ENCODE measurements at regions not wholly inside any gene's neighbourhood (a gene's known extent, or its start where the extent isn't known, plus 50 kb on each side); places are given as distances from the start of the nearest gene placed in this dataset.

DNA sequence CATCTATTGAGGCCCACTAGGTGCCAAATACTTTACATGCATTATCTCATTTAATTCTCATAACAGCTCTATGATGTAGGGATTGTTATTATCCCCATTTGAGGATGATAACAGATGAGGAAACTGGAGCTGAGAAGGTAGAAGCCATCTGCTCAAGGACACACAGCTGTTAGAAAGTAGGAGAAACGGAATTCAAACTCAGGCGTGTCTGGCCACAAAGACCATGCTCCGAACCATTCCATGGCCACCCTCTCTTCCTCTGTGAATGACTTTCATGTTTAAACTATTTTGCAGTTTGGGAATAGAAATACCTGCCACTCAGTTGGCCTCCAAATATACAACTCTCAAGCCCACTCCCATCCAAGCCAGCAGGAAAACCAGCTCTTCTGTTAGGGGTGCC lies 87.6 kb upstream of the ANKRD55 start:
- TF ChIP-seq, protein P1, sequence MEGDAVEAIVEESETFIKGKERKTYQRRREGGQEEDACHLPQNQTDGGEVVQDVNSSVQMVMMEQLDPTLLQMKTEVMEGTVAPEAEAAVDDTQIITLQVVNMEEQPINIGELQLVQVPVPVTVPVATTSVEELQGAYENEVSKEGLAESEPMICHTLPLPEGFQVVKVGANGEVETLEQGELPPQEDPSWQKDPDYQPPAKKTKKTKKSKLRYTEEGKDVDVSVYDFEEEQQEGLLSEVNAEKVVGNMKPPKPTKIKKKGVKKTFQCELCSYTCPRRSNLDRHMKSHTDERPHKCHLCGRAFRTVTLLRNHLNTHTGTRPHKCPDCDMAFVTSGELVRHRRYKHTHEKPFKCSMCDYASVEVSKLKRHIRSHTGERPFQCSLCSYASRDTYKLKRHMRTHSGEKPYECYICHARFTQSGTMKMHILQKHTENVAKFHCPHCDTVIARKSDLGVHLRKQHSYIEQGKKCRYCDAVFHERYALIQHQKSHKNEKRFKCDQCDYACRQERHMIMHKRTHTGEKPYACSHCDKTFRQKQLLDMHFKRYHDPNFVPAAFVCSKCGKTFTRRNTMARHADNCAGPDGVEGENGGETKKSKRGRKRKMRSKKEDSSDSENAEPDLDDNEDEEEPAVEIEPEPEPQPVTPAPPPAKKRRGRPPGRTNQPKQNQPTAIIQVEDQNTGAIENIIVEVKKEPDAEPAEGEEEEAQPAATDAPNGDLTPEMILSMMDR (IDR thresholded peaks at IDR 0.05; ENCODE audit: borderline replicate concordance, control extremely low read depth, extremely low read depth, insufficient read depth, missing control alignments) = no peak
- in situ Hi-C loops (cut with MboI; ENCODE audit: low sequenced_read_pairs, unreplicated experiment) = no loop called here
- DNase-seq (ENCODE audit: low spot score) = no peak

DNA sequence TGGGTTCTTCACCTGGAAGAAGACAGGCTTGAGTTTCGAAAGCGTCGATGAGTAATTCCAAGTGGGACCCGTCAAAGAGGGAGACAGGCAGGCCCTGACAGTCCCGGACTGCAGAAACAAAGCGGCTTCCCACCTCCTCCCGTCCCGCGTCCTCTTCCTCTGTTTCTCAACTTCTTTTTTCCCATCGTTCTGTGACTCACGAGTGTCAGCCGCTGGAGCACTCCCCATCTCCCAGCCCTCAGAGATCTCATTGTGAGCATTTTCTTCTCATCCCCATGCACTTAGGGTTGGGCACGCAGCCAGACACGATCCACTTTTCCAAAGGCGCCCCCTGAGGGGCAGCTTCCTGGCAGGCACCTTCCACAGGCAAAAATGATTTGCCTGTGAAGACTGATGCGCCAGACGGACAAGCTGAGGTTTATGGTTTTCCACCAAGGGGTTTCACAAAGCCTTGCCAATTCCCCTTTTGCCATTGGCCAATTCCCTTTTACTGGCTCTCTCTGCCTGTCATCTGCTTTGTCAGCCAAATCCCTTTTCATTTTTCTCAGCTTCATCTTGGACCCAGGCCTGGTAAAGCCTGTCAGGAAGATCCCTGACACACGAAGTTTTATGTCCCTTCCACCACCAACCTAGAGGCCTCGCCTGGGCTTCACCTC lies 86.5 kb upstream of the ANKRD55 start:
- in situ Hi-C loops (cut with MboI; ENCODE audit: low sequenced_read_pairs, unreplicated experiment) = no loop called here
- no peak for DNase-seq (ENCODE audit: low spot score)
- TF ChIP-seq, protein P1 (IDR thresholded peaks at IDR 0.05; ENCODE audit: borderline replicate concordance, control extremely low read depth, extremely low read depth, insufficient read depth, missing control alignments) = no peak

GRCh38 chr5:56317923-56318561 lies 84.9 kb upstream of the ANKRD55 start:
- TF ChIP-seq, protein P1 (IDR thresholded peaks at IDR 0.05; ENCODE audit: borderline replicate concordance, control extremely low read depth, extremely low read depth, insufficient read depth, missing control alignments) = no peak
- DNase-seq (ENCODE audit: low spot score) = no peak
- in situ Hi-C loops (cut with MboI; ENCODE audit: low sequenced_read_pairs, unreplicated experiment) = no loop called here

DNA sequence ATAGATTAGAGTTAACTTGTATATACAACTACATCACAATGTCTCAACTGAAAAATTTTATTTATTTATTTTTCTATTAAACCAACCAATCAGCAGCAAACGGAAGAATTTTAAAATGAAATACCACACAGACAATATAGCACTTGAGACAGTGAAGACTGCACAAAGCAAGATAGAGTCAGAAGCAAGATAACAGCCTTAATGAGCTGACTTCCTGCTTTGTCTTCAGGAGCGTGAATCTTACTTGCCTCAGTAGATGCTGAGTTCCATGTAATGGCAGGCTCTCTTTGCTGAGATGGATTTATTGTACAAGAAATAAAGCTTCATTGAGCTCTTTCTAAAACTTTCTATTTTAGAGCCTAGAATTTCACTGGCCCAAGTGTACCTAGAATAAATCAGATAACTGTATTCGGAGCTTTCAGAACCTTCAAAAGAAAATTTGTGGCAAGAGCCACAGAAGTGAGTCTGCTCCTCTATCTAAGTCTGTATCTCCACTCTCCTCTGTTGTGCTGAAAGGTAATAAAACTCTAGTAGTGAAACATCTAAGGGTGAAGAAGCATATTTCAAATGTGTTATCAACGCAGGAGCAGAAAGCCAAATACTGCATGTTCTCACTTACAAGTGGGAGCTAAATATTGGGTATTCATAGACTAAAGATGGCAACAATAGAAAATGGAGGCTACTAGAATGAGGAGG lies 83.3 kb upstream of the ANKRD55 start:
- DNase-seq (ENCODE audit: low spot score) = no peak
- TF ChIP-seq, protein P1 (IDR thresholded peaks at IDR 0.05; ENCODE audit: borderline replicate concordance, control extremely low read depth, extremely low read depth, insufficient read depth, missing control alignments) = no peak
- in situ Hi-C loops (cut with MboI; ENCODE audit: low sequenced_read_pairs, unreplicated experiment) = no loop called here

- TF ChIP-seq, protein P1 (IDR thresholded peaks at IDR 0.05; ENCODE audit: borderline replicate concordance, control extremely low read depth, extremely low read depth, insufficient read depth, missing control alignments) = peak; percentile 51
- in situ Hi-C loops (cut with MboI; ENCODE audit: low sequenced_read_pairs, unreplicated experiment) = no loop called here
- peak; percentile 52 for DNase-seq (ENCODE audit: low spot score)
Observed at GRCh38 chr5:56314529-56314928, 81.4 kb upstream of the ANKRD55 start.

DNA sequence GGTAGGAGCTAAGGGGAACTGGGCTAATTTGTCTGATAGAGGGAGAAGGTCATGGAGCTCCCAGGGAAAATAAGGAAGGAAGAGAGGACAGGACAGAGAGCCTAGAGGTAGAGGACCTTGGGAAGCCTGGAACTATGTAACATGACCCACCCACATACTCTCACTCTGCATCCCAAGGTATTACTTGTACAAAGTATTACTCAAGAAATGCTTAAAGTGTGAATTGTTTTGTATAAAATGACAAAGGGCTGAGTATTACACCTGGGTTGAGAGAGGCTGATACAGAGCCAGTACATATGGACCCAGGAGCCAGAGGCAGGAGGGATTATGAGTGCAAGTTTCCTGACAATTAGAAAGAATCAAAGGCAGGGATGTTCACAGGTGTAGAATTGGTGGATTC lies 80.5 kb upstream of the ANKRD55 start:
- in situ Hi-C loops (cut with MboI; ENCODE audit: low sequenced_read_pairs, unreplicated experiment) = no loop called here
- TF ChIP-seq, protein P1 (IDR thresholded peaks at IDR 0.05; ENCODE audit: borderline replicate concordance, control extremely low read depth, extremely low read depth, insufficient read depth, missing control alignments) = no peak
- DNase-seq (ENCODE audit: low spot score) = no peak

Measured in GM13976 (cell line).